ENCODE measurements at regions not wholly inside any gene's neighbourhood (a gene's known extent, or its start where the extent isn't known, plus 50 kb on each side); places are given as distances from the start of the nearest gene placed in this dataset.
"Not testable (repeated sequence)": the region's sequence is repeated elsewhere in the genome, so short reads cannot be mapped to it uniquely, and the experiment has no call there.

DNA sequence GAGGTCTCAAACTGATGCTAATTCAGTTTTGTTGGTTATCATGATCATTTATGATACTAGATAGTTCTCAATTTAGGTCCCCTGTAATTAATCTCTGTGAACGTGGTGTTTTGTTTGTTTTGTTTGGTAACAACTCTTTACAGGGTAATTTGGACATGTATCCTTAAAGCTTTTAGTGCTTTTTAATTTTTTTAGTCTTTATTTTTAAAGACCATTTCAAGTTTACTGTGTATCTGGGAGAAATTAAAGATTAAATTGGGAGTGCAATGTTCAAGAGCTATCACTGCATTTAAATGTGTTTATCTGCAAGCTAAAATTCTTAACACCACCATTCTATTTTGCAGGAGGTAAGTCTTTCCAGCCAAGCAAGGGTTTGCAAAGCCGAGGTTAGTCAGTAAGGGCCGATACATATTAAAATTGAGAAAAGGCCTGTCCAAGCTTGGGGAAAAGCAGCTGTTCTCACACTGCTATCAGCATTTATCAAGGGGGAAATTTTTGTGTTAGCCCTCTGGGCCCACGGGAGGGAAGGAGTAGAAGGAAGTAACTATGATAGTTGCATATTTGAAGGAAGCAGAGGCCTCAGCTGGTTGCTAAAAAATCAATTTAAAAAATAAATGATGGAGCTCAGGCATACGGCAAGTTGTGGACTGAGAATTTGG, 59.3 kb upstream of the ZNF217 start:
- POLR2A ChIA-PET (ENCODE audit: unreplicated experiment), result no interaction called here
- no peak for DNase-seq
- Histone ChIP-seq H4K20me1 (ENCODE audit: insufficient read depth) (no peaks in the 10 kb centered on the region), H3K27me3 (ENCODE audit: insufficient read depth, low read depth) (no peaks in the 10 kb centered on the region), H3K9me3 (ENCODE audit: insufficient read depth, low read depth) (no peaks in the 10 kb centered on the region), H3K27ac (peak overlapping the region; percentile 54), H2AFZ (no peak overlapping the region), H3K36me3 (ENCODE audit: low read depth) (no peaks in the 10 kb centered on the region), H3K4me3 (no peak overlapping the region), H3K79me2 (ENCODE audit: low read depth) (no peaks in the 10 kb centered on the region), H3K4me1 (replicated peaks; ENCODE audit: insufficient read depth) (peaks cover 54% of the 10 kb centered on the region), H3F3A (ENCODE audit: insufficient read depth, low read depth) (peaks cover 33% of the 10 kb centered on the region), H3K4me2 (peak overlapping the region; percentile 30), H3K9me2 (ENCODE audit: insufficient read depth) (no peaks in the 10 kb centered on the region)
- intact Hi-C loops (cut with micrococcal nuclease; ENCODE audit: unreplicated experiment), result no loop called here
- TF ChIP-seq EZH2 (IDR thresholded peaks at IDR 0.05; ENCODE audit: low read depth), result no peak
- no peak for TF ChIP-seq CTCF (conservative IDR thresholded peaks at IDR 0.05)
- CTCF ChIA-PET, result no interaction called here
- no TSS peak for BruUV-seq (replicated peaks)

- no peaks in the 10 kb centered on the region for H3K79me2 ChIP-seq (ENCODE audit: low read depth)
- DNase-seq, result peak in 1 of 2 experiments; percentile 48
- CTCF ChIA-PET, result interaction anchor here (0.6 kb wide), 2 partner anchors 10 to 79 kb away, joined by 5 to 8 read pairs; no protein-coding TSS in a partner anchor
- H3K27me3 ChIP-seq (ENCODE audit: insufficient read depth, low read depth), result no peaks in the 10 kb centered on the region
- POLR2A ChIA-PET (ENCODE audit: unreplicated experiment), result no interaction called here
- peak overlapping the region; percentile 41; the same call in 1 of the 2 replicates for H2AFZ ChIP-seq
- no peak overlapping the region for H3K4me3 ChIP-seq
- BruUV-seq (replicated peaks), result no TSS peak
- no peaks in the 10 kb centered on the region for H3K36me3 ChIP-seq (ENCODE audit: low read depth)
- H3F3A ChIP-seq (ENCODE audit: insufficient read depth, low read depth), result peaks cover 30% of the 10 kb centered on the region
- H3K9me3 ChIP-seq (ENCODE audit: insufficient read depth, low read depth), result no peaks in the 10 kb centered on the region
- no peak for TF ChIP-seq CTCF (conservative IDR thresholded peaks at IDR 0.05)
- no peak for TF ChIP-seq EZH2 (IDR thresholded peaks at IDR 0.05; ENCODE audit: low read depth)
- H4K20me1 ChIP-seq (ENCODE audit: insufficient read depth), result no peaks in the 10 kb centered on the region
- H3K4me1 ChIP-seq (replicated peaks; ENCODE audit: insufficient read depth), result peaks cover 47% of the 10 kb centered on the region
- peak overlapping the region; percentile 54 for H3K27ac ChIP-seq
- no peaks in the 10 kb centered on the region for H3K9me2 ChIP-seq (ENCODE audit: insufficient read depth)
- intact Hi-C loops (cut with micrococcal nuclease; ENCODE audit: unreplicated experiment), result no loop called here
- H3K4me2 ChIP-seq, result peak overlapping the region; percentile 30
These were observed 58.6 kb upstream of the ZNF217 start for GRCh38 chr20:53652090-53652858.

- H3K9me3 ChIP-seq (ENCODE audit: insufficient read depth, low read depth); BruUV-seq (replicated peaks); H3K4me2 ChIP-seq; H3K36me3 ChIP-seq (ENCODE audit: low read depth); H3K4me3 ChIP-seq; H4K20me1 ChIP-seq (ENCODE audit: insufficient read depth); CTCF ChIA-PET; DNase-seq; H2AFZ ChIP-seq; H3K27me3 ChIP-seq (ENCODE audit: insufficient read depth, low read depth); H3K9me2 ChIP-seq (ENCODE audit: insufficient read depth); intact Hi-C loops (cut with micrococcal nuclease; ENCODE audit: unreplicated experiment); H3K27ac ChIP-seq; H3F3A ChIP-seq (ENCODE audit: insufficient read depth, low read depth); H3K79me2 ChIP-seq (ENCODE audit: low read depth); POLR2A ChIA-PET (ENCODE audit: unreplicated experiment): not testable (repeated sequence)
- H3K4me1 ChIP-seq (replicated peaks; ENCODE audit: insufficient read depth), result peaks cover 25% of the 10 kb centered on the region
These were observed 55.9 kb upstream of the ZNF217 start for GRCh38 chr20:53649493-53649892.
